HepG2 (cell line): ENCODE measurements at regions not wholly inside any gene's neighbourhood (a gene's known extent, or its start where the extent isn't known, plus 50 kb on each side); places are given as distances from the start of the nearest gene placed in this dataset.

Source experiments
- CENPX ChIP-seq: sonication (generic); formaldehyde crosslinking; IDR thresholded peaks from 2 replicates; pipeline ENCODE4 v1.9.0; 2021; ENCODE audit warnings: mild to moderate bottlenecking, missing genetic modification reagents, moderate library complexity
- KLF9 ChIP-seq: IDR thresholded peaks from 2 replicates; pipeline ENCODE4 v1.6.1; 2016; ENCODE audit warnings: low read depth
- POLR2A ChIP-seq, 2 experiments: IDR thresholded peaks; 2 replicates each; pipeline ENCODE4 v1.6.1; 2011; ENCODE audit warnings: low read depth in 2 of 2, low read length in 2 of 2, mild to moderate bottlenecking in 1 of 2, moderate library complexity in 1 of 2; ENCODE audit not compliant: insufficient read depth in 1 of 2
- ZNF281 ChIP-seq: sonication (generic); formaldehyde crosslinking; IDR thresholded peaks from 2 replicates; pipeline ENCODE4 v1.4.0; 2020; ENCODE audit warnings: missing genetic modification reagents, borderline replicate concordance
- ZNF501 ChIP-seq: sonication (generic); formaldehyde crosslinking; IDR thresholded peaks from 2 replicates; pipeline ENCODE4 v1.5.1; 2020; ENCODE audit warnings: mild to moderate bottlenecking, moderate library complexity, missing genetic modification reagents
- ZNF549 ChIP-seq: sonication (generic); formaldehyde crosslinking; IDR thresholded peaks from 2 replicates; pipeline ENCODE4 v1.5.0; 2020; ENCODE audit warnings: missing genetic modification reagents
- ZNF747 ChIP-seq: sonication (generic); formaldehyde crosslinking; IDR thresholded peaks from 2 replicates; pipeline ENCODE4 v1.8.1; 2023; ENCODE audit warnings: missing genetic modification reagents, mild to moderate bottlenecking, borderline replicate concordance

GRCh38 chr11:29019960-29020683, 911.9 kb downstream of the METTL15 start:
- TF ChIP-seq KLF9 (CRISPR knock-in tag), result no peak
- no peak for TF ChIP-seq CENPX (CRISPR knock-in tag)
- TF ChIP-seq ZNF549 (CRISPR knock-in tag), result no peak
- TF ChIP-seq ZNF501, result no peak
- TF ChIP-seq ZNF747 (CRISPR knock-in tag), result no peak
- no peak for TF ChIP-seq ZNF281 (CRISPR knock-in tag)
- no peak for TF ChIP-seq POLR2A (IDR thresholded peaks at IDR 0.05; ENCODE audit: insufficient read depth in 1 of 2, low read depth in 2 of 2, low read length in 2 of 2)
